Choroid plexus epithelial cell (primary cell): ENCODE measurements at regions not wholly inside any gene's neighbourhood (a gene's known extent, or its start where the extent isn't known, plus 50 kb on each side); places are given as distances from the start of the nearest gene placed in this dataset.
A peak's percentile ranks its signal among the peaks of the same experiment; 100 is the strongest.

Experiments used
- DNase-seq: peaks from one replicate; pipeline ENCODE4 v3.0.0-alpha.2; 2010; ENCODE audit warnings: low read depth
- H3K4me3 ChIP-seq: 2 replicates; pipeline ENCODE4 v1.5.1; 2011; ENCODE audit warnings: low read depth, mild to moderate bottlenecking, control low read depth, low read length, moderate library complexity
- CTCF ChIP-seq: conservative IDR thresholded peaks from 2 replicates; pipeline ENCODE4 v1.5.1; 2011; ENCODE audit warnings: low read depth, mild to moderate bottlenecking, control low read depth, inconsistent platforms, low read length, moderate library complexity

GRCh38 chr20:20783450-20783849 is 71.0 kb upstream of the RALGAPA2 start:
- no peak for TF ChIP-seq CTCF
- no peak for DNase-seq
- no peak overlapping the region for H3K4me3 ChIP-seq

GRCh38 chr20:20782755-20783154 is 70.3 kb upstream of the RALGAPA2 start:
- H3K4me3 ChIP-seq: no peak overlapping the region
- no peak for DNase-seq
- TF ChIP-seq CTCF: no peak

GRCh38 chr20:20782231-20782630 is 69.8 kb upstream of the RALGAPA2 start:
- no peak for TF ChIP-seq CTCF
- peak; percentile 1 for DNase-seq
- H3K4me3 ChIP-seq: no peak overlapping the region

- TF ChIP-seq CTCF: no peak
- no peak for DNase-seq
- H3K4me3 ChIP-seq: no peak overlapping the region
Observed at GRCh38 chr20:20781029-20781428, 68.6 kb upstream of the RALGAPA2 start.

- peak; percentile 1 for DNase-seq
- no peak overlapping the region for H3K4me3 ChIP-seq
- TF ChIP-seq CTCF: no peak
Observed at GRCh38 chr20:20780127-20780824, 67.8 kb upstream of the RALGAPA2 start.

- no peak for DNase-seq
- H3K4me3 ChIP-seq: no peak overlapping the region
- no peak for TF ChIP-seq CTCF
Observed at GRCh38 chr20:20778676-20779075, 66.2 kb upstream of the RALGAPA2 start.

GRCh38 chr20:20772497-20773085 is 60.1 kb upstream of the RALGAPA2 start:
- no peak for DNase-seq
- TF ChIP-seq CTCF: no peak
- no peak overlapping the region for H3K4me3 ChIP-seq
